ENCODE measurements at regions not wholly inside any gene's neighbourhood (a gene's known extent, or its start where the extent isn't known, plus 50 kb on each side); places are given as distances from the start of the nearest gene placed in this dataset.

GRCh38 chr2:177063331-177063730 lies 149.3 kb upstream of the HNRNPA3 start:
- TF ChIP-seq EZH2 (IDR thresholded peaks at IDR 0.05) (no peak), POLR2AphosphoS5 (IDR thresholded peaks at IDR 0.05; ENCODE audit: borderline replicate concordance, low read depth, low read length) (no peak), FOXP2 (optimal IDR thresholded peaks at IDR 0.05; ENCODE audit: control extremely low read depth, extremely low read length, insufficient read depth) (no peak)
